GM12878 (cell line): ENCODE measurements at regions not wholly inside any gene's neighbourhood (a gene's known extent, or its start where the extent isn't known, plus 50 kb on each side); places are given as distances from the start of the nearest gene placed in this dataset.

Experiments
- CTCF ChIP-seq, 3 experiments: IDR thresholded peaks in 2 of 3; conservative IDR thresholded peaks in 1 of 3; 2 replicates each; pipeline ENCODE4 v1.5.1; 2011; ENCODE audit warnings: low read depth in 3 of 3, low read length in 3 of 3, mild to moderate bottlenecking in 3 of 3, control low read depth in 2 of 3, moderate library complexity in 2 of 3, inconsistent platforms in 1 of 3, mixed read lengths in 1 of 3; ENCODE audit not compliant: control insufficient read depth in 2 of 3, insufficient read depth in 1 of 3; ENCODE audit errors: extremely low read depth in 1 of 3
- POLR2AphosphoS2 ChIP-seq: IDR thresholded peaks from 2 replicates; pipeline ENCODE4 v1.6.1; 2011; ENCODE audit warnings: low read depth, mild to moderate bottlenecking, low read length, improper control_type of control experiment, moderate library complexity
- POLR2AphosphoS5 ChIP-seq: IDR thresholded peaks from 2 replicates; pipeline ENCODE4 v1.6.1; 2011; ENCODE audit warnings: mild to moderate bottlenecking, low read length, inconsistent platforms
- RAD21 ChIP-seq: IDR thresholded peaks from 2 replicates; pipeline ENCODE4 v1.6.1; 2011; ENCODE audit warnings: mild to moderate bottlenecking, low read depth, low read length, moderate library complexity; ENCODE audit not compliant: insufficient read depth
- RBBP5 ChIP-seq: fragments of 200-600 bp; sonication (generic); conservative IDR thresholded peaks from 2 replicates; pipeline ENCODE4 v1.6.1; 2016
- REST ChIP-seq: IDR thresholded peaks from 2 replicates; pipeline ENCODE4 v1.6.1; 2012; ENCODE audit warnings: mild to moderate bottlenecking, low read depth, low read length
- TF ChIP-seq, protein P1 (sequence below): IDR thresholded peaks from 2 replicates; pipeline ENCODE4 v1.6.1; 2012; ENCODE audit warnings: improper control_type of control experiment, low read depth, low read length; ENCODE audit not compliant: insufficient replicate concordance
- TF ChIP-seq, protein P2 (sequence below): fragments of 450-650 bp; IDR thresholded peaks from 2 replicates; pipeline ENCODE4 v1.6.1; 2016; ENCODE audit warnings: mild to moderate bottlenecking

DNA sequence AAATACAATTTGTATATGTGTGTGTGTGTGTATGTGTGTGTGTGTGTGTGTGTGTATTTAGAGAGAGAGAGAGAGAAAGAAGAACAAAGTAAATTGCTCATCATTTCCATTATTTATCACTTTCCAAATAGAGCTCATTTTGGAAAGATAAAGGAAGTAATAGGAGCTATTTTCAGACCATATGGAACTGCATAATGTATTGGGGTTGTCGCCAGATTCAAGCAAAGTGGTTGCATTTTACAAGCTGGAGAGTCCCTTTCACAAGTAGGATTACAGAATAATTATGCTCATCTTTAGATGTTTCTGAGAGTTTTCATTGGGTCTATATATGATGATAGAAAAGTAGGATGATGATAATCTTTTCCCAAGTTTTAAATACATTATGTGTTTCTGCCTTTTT is 842.7 kb upstream of the SLC10A2 start:
- TF ChIP-seq RBBP5 (no peak), POLR2AphosphoS2 (no peak), REST (no peak), POLR2AphosphoS5 (no peak), CTCF (IDR thresholded peaks at IDR 0.05 in 2 of 3, conservative IDR thresholded peaks at IDR 0.05 in 1 of 3; ENCODE audit: control insufficient read depth in 2 of 3, extremely low read depth in 1 of 3, insufficient read depth in 1 of 3, low read depth in 3 of 3, low read length in 3 of 3) (no peak), RAD21 (no peak)
- TF ChIP-seq, protein P1, sequence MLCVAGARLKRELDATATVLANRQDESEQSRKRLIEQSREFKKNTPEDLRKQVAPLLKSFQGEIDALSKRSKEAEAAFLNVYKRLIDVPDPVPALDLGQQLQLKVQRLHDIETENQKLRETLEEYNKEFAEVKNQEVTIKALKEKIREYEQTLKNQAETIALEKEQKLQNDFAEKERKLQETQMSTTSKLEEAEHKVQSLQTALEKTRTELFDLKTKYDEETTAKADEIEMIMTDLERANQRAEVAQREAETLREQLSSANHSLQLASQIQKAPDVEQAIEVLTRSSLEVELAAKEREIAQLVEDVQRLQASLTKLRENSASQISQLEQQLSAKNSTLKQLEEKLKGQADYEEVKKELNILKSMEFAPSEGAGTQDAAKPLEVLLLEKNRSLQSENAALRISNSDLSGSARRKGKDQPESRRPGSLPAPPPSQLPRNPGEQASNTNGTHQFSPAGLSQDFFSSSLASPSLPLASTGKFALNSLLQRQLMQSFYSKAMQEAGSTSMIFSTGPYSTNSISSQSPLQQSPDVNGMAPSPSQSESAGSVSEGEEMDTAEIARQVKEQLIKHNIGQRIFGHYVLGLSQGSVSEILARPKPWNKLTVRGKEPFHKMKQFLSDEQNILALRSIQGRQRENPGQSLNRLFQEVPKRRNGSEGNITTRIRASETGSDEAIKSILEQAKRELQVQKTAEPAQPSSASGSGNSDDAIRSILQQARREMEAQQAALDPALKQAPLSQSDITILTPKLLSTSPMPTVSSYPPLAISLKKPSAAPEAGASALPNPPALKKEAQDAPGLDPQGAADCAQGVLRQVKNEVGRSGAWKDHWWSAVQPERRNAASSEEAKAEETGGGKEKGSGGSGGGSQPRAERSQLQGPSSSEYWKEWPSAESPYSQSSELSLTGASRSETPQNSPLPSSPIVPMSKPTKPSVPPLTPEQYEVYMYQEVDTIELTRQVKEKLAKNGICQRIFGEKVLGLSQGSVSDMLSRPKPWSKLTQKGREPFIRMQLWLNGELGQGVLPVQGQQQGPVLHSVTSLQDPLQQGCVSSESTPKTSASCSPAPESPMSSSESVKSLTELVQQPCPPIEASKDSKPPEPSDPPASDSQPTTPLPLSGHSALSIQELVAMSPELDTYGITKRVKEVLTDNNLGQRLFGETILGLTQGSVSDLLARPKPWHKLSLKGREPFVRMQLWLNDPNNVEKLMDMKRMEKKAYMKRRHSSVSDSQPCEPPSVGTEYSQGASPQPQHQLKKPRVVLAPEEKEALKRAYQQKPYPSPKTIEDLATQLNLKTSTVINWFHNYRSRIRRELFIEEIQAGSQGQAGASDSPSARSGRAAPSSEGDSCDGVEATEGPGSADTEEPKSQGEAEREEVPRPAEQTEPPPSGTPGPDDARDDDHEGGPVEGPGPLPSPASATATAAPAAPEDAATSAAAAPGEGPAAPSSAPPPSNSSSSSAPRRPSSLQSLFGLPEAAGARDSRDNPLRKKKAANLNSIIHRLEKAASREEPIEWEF: no peak
- TF ChIP-seq, protein P2, sequence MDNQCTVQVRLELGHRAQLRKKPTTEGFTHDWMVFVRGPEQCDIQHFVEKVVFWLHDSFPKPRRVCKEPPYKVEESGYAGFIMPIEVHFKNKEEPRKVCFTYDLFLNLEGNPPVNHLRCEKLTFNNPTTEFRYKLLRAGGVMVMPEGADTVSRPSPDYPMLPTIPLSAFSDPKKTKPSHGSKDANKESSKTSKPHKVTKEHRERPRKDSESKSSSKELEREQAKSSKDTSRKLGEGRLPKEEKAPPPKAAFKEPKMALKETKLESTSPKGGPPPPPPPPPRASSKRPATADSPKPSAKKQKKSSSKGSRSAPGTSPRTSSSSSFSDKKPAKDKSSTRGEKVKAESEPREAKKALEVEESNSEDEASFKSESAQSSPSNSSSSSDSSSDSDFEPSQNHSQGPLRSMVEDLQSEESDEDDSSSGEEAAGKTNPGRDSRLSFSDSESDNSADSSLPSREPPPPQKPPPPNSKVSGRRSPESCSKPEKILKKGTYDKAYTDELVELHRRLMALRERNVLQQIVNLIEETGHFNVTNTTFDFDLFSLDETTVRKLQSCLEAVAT: no peak
